GM12892 (cell line): ENCODE measurements at regions not wholly inside any gene's neighbourhood (a gene's known extent, or its start where the extent isn't known, plus 50 kb on each side); places are given as distances from the start of the nearest gene placed in this dataset.

Experiments
- DNase-seq: peaks from one replicate; pipeline ENCODE4 v3.0.0; 2011; ENCODE audit not compliant: insufficient read length
- FAIRE-seq: peaks from 2 replicates; lab custom pipeline; 2011; peaks lifted over from hg19 to GRCh38; lab: Jason Lieb, UNC
- POLR2A ChIP-seq: IDR thresholded peaks from 2 replicates; pipeline ENCODE4 v1.6.1; 2011; ENCODE audit warnings: low read depth, low read length, control low read depth
- POLR2AphosphoS5 ChIP-seq: IDR thresholded peaks from 2 replicates; pipeline ENCODE4 v1.6.1; 2011; ENCODE audit warnings: low read depth, low read length, control low read depth
- TAF1 ChIP-seq: IDR thresholded peaks from 2 replicates; pipeline ENCODE4 v1.6.1; 2011; ENCODE audit warnings: low read depth, mild to moderate bottlenecking, control low read depth, low read length, borderline replicate concordance

DNA sequence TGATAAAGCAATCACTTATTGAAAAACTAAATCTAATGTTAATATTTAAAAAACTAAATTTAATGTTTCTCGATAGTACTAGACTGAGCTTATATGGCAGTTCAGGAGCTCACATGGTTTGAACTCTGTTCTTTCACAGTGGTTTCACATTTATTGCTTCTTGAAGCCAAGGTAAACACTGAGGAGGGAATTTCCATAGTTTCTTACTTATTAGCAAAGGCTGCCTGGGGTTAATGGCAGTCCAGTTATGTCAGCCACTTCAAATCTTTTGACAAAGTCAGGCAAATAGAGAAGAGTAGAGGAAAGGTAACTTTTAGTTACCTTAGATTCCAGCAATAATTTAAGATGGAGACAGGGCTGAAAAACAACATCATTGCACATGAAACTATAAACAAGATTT is 831.5 kb downstream of the ROBO2 start:
- DNase-seq = no peak
- TF ChIP-seq POLR2A = no peak
- no peak for TF ChIP-seq TAF1
- no peak for TF ChIP-seq POLR2AphosphoS5
- no peak for FAIRE-seq

DNA sequence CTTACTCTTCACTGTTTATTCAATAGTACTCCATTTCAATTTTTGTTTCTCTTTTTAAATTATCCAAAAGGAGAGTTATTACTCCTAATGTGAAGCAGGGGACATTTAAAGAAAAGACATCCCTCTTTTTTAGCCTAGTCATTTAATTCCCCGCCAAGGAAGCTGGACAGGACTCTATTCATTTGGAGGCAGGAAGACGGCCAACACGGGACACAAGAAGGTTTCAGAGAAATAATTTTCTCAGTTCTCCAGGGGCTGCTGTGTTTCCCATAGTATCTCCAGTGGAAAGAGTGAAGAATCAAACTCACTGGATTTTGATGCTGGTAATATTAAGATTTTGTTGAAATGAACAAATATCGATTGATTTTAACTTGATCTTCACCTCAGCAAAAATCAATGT is 833.7 kb downstream of the ROBO2 start:
- FAIRE-seq = no peak
- no peak for DNase-seq
- TF ChIP-seq POLR2AphosphoS5 = no peak
- TF ChIP-seq POLR2A = no peak
- no peak for TF ChIP-seq TAF1

DNA sequence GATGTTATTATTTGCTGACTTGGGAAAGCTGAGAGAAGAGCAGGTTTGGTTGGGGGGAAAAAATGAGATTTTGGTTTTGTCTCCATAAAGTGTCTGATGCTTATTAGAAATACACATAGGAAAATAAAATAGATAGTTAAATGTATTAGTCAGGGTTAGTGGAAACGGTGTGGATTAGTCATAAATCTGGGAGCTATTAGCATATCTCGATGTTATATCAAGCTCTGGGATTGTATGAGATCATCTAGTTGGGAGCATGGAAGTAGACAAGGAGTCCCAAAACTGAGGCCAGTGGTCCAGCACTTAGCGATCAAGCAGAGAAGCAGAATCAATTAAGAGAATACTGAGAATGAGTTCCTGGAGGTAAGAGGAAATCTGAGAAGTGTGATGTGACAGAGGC is 845.5 kb downstream of the ROBO2 start:
- DNase-seq (no peak), FAIRE-seq (no peak)
- TF ChIP-seq TAF1 (no peak), POLR2A (no peak), POLR2AphosphoS5 (no peak)

DNA sequence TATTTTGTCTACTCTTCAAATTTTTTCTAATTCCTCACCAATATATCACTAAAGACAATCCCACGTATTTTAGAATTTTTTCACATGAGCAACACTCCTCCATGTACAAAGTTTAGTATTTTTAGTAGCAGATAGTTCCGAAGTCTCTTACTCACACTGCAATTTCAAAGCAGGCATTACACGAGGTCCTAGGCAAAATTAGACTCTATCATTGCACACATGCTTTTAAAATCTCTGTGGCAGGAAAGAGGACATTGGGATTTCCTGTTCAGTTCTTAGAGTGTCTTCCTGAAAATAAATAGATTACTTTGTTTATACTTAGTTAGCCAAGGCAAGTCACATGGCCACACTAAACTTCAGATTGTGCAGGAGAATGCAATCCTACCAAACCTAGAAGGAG is 847.7 kb downstream of the ROBO2 start:
- DNase-seq = no peak
- no peak for FAIRE-seq
- TF ChIP-seq TAF1 (no peak), POLR2AphosphoS5 (no peak), POLR2A (no peak)

DNA sequence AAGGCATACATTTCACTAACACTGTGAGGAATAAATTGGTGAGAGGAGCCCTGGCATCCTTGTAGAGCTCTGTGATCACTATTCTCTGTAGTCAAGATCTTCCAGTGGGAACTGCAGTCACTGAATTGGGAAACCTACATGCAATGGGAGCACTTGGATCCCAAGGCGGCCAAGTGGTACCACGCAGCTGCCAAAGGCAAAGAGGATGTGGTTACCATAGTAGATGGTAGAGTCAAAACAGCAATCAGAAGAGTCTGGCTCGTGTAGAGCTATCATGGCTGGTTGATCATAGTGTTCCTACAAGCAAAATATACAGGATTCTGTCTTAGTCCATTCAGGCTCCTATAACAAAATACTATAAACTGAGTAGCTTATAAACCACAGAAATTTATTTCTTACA is 849.7 kb downstream of the ROBO2 start:
- FAIRE-seq = no peak
- no peak for DNase-seq
- TF ChIP-seq TAF1 = no peak
- no peak for TF ChIP-seq POLR2A
- TF ChIP-seq POLR2AphosphoS5 = no peak

DNA sequence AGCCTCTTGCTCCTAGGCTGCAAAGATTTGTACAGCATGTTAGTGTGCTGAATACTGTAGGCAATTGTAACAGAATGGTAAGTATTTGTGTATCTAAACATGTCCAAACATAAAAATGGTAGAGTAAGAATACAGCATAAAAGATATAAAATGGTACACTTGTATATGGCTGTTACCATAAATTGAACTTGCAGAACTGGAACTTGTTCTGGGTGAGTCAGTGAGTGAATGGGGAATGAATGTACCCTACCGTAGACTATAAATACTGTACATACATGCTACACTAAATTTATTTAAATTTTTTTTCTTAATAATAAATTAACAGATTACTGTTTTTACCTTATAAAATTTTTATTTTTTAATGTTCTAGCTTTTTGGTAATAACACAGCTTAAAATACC is 858.7 kb downstream of the ROBO2 start:
- TF ChIP-seq TAF1 (no peak), POLR2A (no peak), POLR2AphosphoS5 (no peak)
- FAIRE-seq (no peak), DNase-seq (no peak)

DNA sequence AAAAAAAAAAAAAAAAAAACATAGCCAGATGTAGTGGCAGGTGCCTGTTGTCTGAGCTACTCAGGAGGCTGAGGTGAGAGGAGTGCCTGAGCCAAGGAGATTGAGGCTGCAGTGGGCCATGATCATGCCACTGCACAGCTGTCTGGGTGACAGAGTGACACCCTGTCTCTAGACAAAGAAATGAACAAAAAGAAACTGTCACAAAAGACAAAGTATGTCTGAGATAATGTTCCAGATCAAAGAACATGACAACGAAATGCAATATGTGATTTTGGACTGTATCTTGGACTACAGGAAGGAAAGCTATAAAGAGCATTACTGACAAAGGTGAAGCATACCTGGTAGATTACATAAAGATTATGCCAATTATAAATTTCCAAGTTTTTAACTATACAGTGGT is 862.8 kb downstream of the ROBO2 start:
- TF ChIP-seq TAF1 = no peak
- no peak for TF ChIP-seq POLR2A
- no peak for TF ChIP-seq POLR2AphosphoS5
- DNase-seq (no peak), FAIRE-seq (no peak)

DNA sequence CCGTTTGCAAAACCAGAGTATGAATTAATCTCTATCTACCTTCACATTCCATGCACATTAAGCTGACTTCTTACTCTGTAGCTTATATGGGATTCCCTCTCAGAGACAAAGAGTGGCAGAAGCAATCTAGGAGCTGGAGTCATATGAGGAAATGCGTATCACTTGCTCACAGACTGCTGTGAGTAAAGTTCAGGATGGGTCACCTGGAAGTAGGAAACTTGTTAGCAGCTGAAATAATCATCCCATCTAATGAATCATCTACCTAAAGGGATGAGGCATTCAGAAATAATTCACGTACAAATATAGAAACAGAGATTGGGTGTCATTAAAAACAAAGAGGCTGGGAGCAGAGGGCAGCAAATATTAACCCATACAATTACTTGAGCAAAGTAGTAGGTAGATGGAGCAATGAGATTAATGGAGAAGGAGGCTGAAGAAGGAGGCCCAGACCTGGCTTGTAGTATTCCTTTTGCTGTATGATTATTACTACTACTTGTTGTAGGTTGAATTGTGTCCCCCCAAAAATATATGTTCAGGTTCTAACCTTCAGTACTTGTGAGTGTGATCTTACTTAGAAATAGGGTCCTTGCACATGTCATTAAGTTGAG is 866.3 kb downstream of the ROBO2 start:
- TF ChIP-seq TAF1 (no peak), POLR2A (no peak), POLR2AphosphoS5 (no peak)
- no peak for FAIRE-seq
- no peak for DNase-seq

DNA sequence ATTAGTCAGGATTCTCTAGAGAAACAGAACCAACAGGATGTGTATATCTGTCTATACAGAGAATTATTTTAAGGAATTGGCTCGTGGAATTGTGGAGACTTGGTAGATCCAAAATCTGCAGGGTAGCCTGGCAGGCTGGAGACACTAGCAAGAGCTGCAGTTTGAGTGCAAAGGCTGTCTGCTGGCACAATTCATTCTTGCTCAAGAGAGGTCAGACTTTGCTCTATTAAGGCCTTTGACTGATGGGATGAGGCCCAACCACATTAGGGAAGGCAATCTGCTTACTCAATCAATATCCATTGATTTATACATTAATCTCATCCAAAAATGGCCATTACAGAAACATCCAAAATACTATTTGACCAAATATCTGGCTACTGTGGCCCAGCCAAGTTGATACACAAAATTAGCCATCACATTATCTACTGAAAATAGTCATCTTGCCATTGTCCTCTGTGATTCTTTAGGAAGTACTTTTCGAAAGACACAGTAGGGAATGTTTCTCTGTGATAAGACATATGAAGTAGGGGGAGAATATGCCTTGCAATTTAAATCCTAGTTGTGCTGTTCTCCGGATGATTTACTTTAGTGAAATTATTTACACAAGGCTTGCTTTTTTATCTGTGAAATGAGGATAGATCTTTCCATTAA is 873.8 kb downstream of the ROBO2 start:
- FAIRE-seq = no peak
- TF ChIP-seq POLR2AphosphoS5 (no peak), TAF1 (no peak), POLR2A (no peak)
- no peak for DNase-seq

DNA sequence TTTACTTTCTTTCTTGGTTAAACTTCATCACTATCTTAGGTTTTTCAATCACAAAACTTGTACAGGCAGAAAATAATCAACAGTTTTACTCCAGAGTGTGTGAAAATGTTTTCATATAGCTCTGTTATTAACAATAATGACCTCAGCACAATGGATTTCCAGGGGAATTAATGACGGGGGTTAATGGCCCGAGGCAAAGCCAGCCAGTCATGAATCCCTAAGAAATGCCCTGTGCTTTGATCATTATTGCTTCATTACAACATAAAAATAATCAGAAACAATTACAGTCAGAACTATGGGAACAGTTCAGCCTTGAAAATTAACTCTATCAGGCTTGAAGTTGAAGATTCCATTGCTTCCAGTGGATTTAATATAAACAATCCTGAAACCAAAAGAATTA is 875.4 kb downstream of the ROBO2 start:
- no peak for TF ChIP-seq TAF1
- TF ChIP-seq POLR2AphosphoS5 = no peak
- TF ChIP-seq POLR2A = no peak
- DNase-seq (no peak), FAIRE-seq (no peak)

DNA sequence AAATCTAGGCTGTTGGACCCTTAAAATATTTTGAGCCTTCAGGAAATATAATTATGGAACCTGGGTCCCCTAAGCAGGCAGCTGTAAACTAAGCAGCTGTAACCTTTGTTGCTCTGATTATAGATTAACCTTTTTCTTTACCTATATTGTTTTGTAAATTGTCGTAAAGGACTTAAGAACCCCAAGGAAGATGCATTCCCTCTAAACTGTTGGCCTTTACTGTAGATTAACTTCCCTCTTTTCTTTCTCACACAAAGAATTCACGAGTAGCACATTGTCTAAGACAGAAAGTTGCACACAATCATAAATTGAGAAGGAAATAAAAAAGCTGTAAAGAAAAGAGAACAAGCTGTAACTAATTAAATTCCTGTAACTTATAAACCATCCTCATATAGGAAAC is 877.3 kb downstream of the ROBO2 start:
- no peak for TF ChIP-seq POLR2A
- no peak for TF ChIP-seq TAF1
- TF ChIP-seq POLR2AphosphoS5 = no peak
- FAIRE-seq (no peak), DNase-seq (no peak)

DNA sequence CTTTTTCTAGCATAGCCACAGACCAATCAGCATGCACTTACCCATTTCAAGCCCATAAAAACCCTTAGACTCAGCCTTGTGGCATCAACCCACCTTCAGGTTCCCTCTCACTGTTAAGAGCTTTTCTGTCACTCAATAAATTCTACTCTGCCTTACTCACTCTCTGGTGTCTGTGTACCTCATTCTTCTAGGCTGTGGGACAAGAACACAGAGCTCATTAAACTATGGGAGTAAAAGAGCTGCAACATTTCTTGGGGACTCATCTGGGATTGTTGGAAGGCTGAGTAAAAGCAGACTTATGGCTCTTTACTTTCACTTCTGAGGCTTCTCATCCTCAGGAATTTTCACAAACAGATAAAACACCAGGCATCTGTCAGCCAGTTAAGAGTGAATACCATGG is 879.3 kb downstream of the ROBO2 start:
- DNase-seq (no peak), FAIRE-seq (no peak)
- TF ChIP-seq TAF1 = no peak
- no peak for TF ChIP-seq POLR2AphosphoS5
- TF ChIP-seq POLR2A = no peak
